WERI-Rb-1 (cell line): ENCODE measurements at regions not wholly inside any gene's neighbourhood (a gene's known extent, or its start where the extent isn't known, plus 50 kb on each side); places are given as distances from the start of the nearest gene placed in this dataset.

Source experiments
- DNase-seq: peaks from one replicate; pipeline ENCODE4 v3.0.0-alpha.2; 2020
- H3K27ac ChIP-seq: fragments of 250-450 bp; sonication (Bioruptor Pico); 2 replicates; pipeline ENCODE4 v1.5.1; 2020; ENCODE audit warnings: mild to moderate bottlenecking, moderate library complexity
- H3K27me3 ChIP-seq: fragments of 250-450 bp; sonication (Bioruptor Pico); 2 replicates; pipeline ENCODE4 v1.5.1; 2021; ENCODE audit warnings: mild to moderate bottlenecking, low read depth, moderate library complexity; ENCODE audit not compliant: insufficient read depth, severe bottlenecking
- H3K36me3 ChIP-seq: fragments of 250-450 bp; sonication (Bioruptor Pico); 2 replicates; pipeline ENCODE4 v1.5.1; 2020; ENCODE audit warnings: mild to moderate bottlenecking, moderate library complexity
- H3K4me3 ChIP-seq: 2 replicates; pipeline ENCODE4 v1.5.1; 2011; ENCODE audit warnings: low read depth, mild to moderate bottlenecking, control low read depth, low read length
- H3K9me3 ChIP-seq: fragments of 250-450 bp; sonication (Bioruptor Pico); 2 replicates; pipeline ENCODE4 v1.5.1; 2021; ENCODE audit warnings: mild to moderate bottlenecking, moderate library complexity; ENCODE audit not compliant: severe bottlenecking
- CTCF ChIP-seq: IDR thresholded peaks from 2 replicates; pipeline ENCODE4 v1.5.1; 2011; ENCODE audit warnings: low read depth, mild to moderate bottlenecking, control low read depth, inconsistent platforms, low read length

GRCh38 chr6:154890874-154891273, 104.2 kb upstream of the TIAM2 start:
- H3K9me3 ChIP-seq, result no peaks in the 10 kb centered on the region
- no peak for DNase-seq
- no peaks in the 10 kb centered on the region for H3K27me3 ChIP-seq
- no peak overlapping the region for H3K27ac ChIP-seq
- H3K4me3 ChIP-seq, result no peak overlapping the region
- no peaks in the 10 kb centered on the region for H3K36me3 ChIP-seq
- TF ChIP-seq CTCF, result no peak

GRCh38 chr6:154891901-154892300, 103.2 kb upstream of the TIAM2 start:
- no peaks in the 10 kb centered on the region for H3K27me3 ChIP-seq
- H3K9me3 ChIP-seq, result no peaks in the 10 kb centered on the region
- TF ChIP-seq CTCF, result no peak
- DNase-seq, result no peak
- H3K36me3 ChIP-seq, result no peaks in the 10 kb centered on the region
- no peak overlapping the region for H3K4me3 ChIP-seq
- H3K27ac ChIP-seq, result no peak overlapping the region

DNA sequence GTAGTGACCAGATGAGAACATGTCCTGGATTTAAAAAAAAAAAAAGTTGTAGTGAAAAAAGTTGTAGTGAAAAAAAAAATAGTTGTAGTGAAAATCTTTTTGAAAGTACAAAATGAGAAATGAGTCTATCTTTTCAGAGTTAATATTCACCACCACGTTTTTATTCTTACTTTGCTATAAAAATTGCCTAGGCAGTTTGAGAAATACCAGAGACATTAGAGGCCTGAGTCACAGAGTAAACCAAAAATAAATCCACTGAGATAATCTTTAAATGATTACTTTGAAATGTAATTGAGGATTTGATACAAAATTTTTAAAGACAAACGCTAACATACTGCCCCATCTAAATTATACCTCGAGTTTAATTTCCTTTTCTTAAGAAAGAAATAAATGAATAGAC, 101.2 kb upstream of the TIAM2 start:
- Histone ChIP-seq H3K27me3 (no peaks in the 10 kb centered on the region), H3K4me3 (no peak overlapping the region), H3K27ac (no peak overlapping the region), H3K36me3 (no peaks in the 10 kb centered on the region), H3K9me3 (no peaks in the 10 kb centered on the region)
- no peak for TF ChIP-seq CTCF
- no peak for DNase-seq

DNA sequence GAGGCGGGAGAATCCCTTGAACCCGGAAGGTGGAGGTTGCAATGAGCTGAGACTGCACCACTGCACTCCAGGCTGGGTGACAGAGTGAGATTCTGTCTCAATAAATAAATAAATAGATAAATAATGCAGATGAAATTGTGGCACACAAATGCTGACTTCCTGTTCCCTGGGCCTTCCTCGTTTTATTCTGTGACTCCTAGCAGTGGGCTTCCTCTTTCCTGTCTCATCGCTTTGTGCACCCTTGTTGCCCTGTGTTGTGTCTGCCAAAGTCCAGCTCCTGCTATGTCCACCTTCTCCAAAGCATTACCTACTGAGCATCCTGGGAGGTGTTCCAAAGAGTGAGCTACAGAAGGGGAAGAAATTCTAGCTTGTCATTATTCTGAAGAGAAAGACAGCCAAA, 100.2 kb upstream of the TIAM2 start:
- Histone ChIP-seq H3K27me3 (no peaks in the 10 kb centered on the region), H3K9me3 (no peaks in the 10 kb centered on the region), H3K4me3 (no peak overlapping the region), H3K27ac (no peak overlapping the region), H3K36me3 (no peaks in the 10 kb centered on the region)
- no peak for DNase-seq
- no peak for TF ChIP-seq CTCF

DNA sequence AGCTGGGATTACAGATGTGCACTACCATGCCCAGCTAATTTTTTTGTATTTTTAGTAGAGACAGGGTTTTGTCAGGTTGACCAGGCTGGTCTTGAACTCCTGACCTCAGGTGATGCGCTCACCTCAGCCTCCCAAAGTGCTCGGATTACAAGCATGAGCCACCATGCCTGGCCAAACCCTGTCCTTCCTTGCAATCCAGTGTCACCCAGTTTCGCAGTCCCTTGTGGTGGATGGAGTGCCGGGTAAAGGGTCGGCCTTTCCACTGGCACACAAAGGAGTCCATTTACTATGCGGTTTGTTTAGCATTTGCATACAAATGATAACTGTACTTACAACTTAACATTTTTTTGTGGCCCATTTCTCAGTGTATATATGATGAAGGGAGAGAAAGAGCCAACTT, 99.3 kb upstream of the TIAM2 start:
- TF ChIP-seq CTCF, result no peak
- no peaks in the 10 kb centered on the region for H3K9me3 ChIP-seq
- H3K4me3 ChIP-seq, result no peak overlapping the region
- no peak overlapping the region for H3K27ac ChIP-seq
- no peaks in the 10 kb centered on the region for H3K27me3 ChIP-seq
- H3K36me3 ChIP-seq, result no peaks in the 10 kb centered on the region
- DNase-seq, result no peak

GRCh38 chr6:154898821-154899220, 96.3 kb upstream of the TIAM2 start:
- Histone ChIP-seq H3K27ac (no peak overlapping the region), H3K36me3 (no peaks in the 10 kb centered on the region), H3K9me3 (no peaks in the 10 kb centered on the region), H3K27me3 (no peaks in the 10 kb centered on the region), H3K4me3 (no peak overlapping the region)
- TF ChIP-seq CTCF, result no peak
- DNase-seq, result no peak
